HG03354 (cell line): ENCODE measurements at regions not wholly inside any gene's neighbourhood (a gene's known extent, or its start where the extent isn't known, plus 50 kb on each side); places are given as distances from the start of the nearest gene placed in this dataset.
"Not testable (repeated sequence)": the region's sequence is repeated elsewhere in the genome, so short reads cannot be mapped to it uniquely, and the experiment has no call there.

Experiments
- ATAC-seq: cut with Tn5 transposase; IDR thresholded peaks from one replicate; pipeline ENCODE4 v1.9.1; 2021; ENCODE audit warnings: mild to moderate bottlenecking; ENCODE audit not compliant: unreplicated experiment, poor library complexity, severe bottlenecking

- no peak for ATAC-seq
Observed at GRCh38 chr14:106393742-106394141, 867.4 kb downstream of the TMEM121 start.

DNA sequence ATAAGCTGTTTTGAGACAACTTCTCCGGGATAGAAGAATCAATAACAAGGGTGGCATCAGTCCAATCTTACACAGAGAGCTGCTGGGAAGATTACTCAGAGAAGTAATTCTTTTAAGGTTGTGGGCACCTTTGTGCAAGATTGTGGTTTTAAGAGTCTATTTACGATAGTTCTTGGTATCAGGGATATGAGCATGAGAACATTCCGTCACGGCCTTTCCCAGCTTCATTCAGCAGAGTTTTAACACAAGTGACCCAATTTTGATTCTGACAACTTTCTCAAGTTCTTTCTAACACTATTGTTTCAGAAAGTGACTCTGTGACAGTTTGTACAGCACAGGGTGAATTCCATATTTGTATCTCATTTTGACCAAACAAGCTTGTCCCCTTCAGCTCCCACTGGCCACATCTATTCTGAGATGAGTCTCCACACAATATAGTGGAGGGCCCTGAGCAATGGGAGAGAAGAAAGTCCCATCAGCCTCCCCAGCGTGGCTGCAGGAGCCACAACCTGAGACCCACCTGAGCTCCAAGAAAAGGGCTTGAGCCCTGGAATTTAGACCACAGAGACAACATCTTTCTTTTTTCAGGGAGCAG is 869.2 kb downstream of the TMEM121 start:
- ATAC-seq: no peak

- ATAC-seq: no peak
Observed at GRCh38 chr14:106396999-106397398, 870.6 kb downstream of the TMEM121 start.

DNA sequence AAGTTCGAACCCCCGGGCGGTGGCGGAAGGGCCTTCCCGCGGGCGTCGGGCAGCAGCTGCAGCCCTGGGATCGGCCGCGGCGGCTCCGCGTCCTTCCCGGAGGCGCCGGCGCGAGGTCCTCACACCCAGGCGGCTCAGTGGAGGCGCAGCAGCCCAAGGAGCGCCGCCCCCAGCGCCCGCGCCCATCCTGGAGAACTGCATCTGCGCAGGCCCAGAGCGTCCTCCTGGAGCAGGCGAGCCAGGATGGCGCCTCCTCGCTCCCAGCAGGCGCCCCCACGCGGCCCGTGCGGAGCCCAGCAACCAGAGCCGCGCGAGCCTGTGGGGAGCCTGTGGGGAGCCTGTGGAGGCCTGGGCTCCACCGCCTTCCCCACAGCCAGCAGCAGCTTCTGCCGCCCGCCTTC is 872.5 kb downstream of the TMEM121 start:
- not testable (repeated sequence) for ATAC-seq

- ATAC-seq: not testable (repeated sequence)
Observed at GRCh38 chr14:106401316-106401715, 874.9 kb downstream of the TMEM121 start.

- ATAC-seq: not testable (repeated sequence)
Observed at GRCh38 chr14:106410229-106410628, 883.8 kb downstream of the TMEM121 start.

DNA sequence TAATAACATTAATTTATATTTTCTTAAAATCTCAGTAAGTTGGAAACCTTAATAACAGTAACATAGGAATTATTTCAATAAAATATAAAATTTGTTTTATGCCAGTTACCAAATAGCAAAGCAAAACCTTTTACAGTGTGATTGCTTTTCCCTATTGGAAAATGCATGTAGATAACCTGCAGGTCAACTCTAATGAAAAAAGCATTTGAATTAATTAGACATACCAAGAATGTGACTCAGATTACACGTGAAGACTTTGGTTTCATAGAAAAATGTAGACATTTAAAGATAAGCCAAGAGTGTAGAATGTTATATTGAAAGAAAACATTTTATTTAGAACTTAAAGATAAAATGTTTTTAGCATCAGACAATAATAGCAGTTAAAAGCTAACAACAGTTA is 888.1 kb downstream of the TMEM121 start:
- ATAC-seq: no peak

DNA sequence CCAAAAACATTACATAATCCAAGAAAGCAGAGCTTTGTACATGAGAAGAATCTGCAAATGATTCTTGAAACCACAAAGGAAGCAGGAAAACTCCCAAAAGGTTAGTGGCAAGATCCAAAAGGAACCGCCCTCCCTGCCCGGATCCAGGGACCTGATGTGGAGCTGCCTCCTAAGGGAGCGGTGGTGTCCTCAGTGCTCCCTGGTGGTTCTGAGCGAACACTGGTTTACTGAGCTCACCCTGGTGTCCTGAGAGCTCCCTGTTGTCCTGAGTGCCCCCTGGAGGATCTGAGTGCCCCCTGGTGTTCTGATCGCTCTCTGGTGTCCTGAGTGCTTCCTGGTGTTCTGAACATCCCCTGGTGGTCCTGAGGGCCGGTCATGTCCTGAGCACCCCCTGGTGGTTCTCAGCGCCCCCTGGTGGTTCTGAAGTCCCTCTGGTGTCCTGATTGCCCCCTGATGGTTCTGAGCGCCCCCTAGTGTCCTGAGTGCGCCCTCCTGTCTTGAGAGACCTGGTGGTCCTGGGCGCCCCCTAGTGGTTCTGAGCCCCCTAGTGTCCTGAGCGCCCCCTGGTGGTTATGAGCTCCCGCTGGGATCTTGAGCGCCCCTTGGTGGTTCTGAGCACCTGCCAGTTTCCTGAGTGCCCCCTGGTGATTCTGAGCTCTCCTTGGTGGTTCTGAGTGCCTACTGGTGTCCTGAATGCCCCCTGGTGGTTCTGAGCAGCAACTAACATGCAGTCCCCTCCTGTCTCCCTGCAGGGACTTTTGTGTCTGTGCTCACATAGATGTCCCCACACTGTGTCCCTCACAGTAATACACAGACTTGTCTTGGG is 891.1 kb downstream of the TMEM121 start:
- ATAC-seq: peak; percentile 89

DNA sequence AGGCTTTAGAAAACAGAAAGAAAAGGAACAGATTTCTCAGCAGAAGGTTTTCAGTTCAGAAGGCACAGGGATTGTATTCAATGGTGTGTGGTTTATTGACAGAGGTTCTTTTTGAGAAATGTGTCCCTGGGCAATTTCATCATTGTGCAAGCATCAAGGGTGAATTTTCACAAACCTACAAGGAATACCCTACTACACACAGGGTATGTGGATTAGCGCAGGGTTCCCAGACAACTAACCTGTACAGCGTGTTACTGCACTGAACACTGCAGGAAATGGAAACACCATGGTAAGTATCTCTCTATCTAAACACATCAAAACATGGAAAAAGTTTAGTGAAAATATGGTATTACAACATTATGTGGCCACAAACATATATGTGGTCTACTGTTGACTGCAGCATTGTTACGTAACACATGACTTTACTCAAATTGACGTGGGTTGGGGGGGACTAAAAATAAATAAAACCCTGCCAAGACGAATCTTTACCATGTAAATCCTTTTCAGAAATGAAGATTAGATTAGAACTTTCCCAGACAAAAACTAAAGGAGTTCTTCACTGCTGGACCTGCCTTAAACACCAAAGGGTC is 893.1 kb downstream of the TMEM121 start:
- ATAC-seq: no peak

GRCh38 chr14:106421431-106422033 is 895.1 kb downstream of the TMEM121 start:
- peak; percentile 41 for ATAC-seq

DNA sequence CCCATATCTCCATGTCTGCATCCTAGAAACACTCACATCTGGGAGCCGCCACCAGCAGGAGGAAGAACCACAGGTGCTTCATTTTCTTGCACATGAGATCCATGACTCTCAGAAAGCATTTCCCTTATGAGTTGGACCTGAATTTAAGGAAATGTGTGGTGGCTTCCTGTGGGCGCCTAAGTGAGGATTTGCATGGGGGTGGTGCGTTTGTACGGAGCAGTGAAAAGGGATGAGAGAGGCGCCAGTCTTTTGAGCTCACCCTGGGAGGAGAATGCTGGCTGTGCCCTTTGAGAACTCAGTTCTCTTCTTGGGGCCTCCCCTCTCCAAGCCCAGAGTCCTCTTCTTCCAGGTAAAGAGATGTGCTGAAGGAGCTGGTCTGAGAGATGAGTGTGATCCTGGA is 895.7 kb downstream of the TMEM121 start:
- ATAC-seq: no peak

- ATAC-seq: not testable (repeated sequence)
Observed at GRCh38 chr14:106425150-106425549, 898.8 kb downstream of the TMEM121 start.

DNA sequence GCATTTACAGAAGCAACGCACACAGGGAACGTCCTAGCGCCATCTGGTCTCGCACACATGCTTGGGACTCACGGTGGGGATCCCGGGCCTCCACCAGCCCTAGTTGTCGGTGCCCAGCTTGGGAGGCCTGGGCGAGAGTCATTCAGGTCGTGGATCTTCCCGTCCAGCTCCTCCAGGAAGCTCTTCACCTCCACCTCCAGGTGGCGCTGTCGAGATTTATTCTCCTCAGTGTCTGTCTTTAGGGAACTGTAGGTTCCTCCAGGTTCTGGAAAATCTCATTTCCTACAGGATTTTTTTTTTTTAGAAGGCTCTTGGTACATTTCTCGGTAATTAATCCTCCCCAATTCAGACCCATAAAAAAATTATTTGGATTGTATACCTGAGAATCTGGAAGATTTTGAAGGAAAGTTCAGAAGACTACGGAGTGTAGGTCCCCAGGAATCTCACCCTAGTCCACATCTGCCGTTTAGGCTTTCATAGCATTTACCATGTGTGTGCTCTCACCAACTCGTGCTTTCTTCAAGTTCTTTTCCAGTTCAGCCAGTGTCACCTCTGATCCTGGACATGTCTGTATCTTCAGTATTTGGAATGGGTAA is 910.0 kb downstream of the TMEM121 start:
- ATAC-seq: no peak

- no peak for ATAC-seq
Observed at GRCh38 chr14:106442857-106443256, 916.5 kb downstream of the TMEM121 start.

GRCh38 chr14:106455026-106455425 is 928.6 kb downstream of the TMEM121 start:
- ATAC-seq: no peak

GRCh38 chr14:106459971-106460730 is 933.8 kb downstream of the TMEM121 start:
- no peak for ATAC-seq

DNA sequence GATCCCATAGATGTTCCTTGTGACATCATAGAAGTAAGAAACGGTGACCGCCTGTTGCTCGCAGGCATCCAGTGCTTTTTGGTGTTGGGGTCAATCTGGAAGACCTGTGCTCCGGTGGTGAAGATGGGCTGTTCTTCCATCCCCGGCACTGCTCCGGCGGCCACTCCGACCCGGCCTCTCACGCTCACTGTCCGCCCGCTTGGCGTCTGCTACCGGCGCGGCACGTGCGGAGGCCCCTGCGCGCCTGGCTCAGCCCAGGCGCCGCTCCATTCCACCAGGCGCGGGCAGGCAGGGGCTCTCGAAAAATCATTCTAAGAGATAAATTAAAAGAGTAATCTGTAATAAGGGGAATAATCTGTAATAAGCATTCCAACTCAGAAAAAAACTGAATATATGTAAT is 934.5 kb downstream of the TMEM121 start:
- no peak for ATAC-seq

DNA sequence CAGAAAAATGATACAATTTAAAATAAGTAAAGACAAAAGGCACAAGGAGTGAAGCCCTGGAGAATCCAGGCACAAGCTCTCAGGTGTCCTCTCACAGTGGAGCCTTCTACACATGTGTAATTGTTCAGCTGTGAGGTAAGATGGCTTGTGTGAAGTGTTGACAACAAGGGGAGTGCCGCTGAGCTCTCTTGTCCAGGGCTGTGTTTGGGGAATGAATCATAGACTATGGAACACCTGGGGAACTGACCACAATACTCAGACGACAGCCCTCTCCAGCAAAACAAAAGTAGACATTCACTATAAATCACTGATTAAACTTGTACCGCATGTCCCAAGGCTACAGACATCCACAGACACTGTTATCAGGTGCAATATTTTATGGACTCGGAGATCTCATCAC is 940.1 kb downstream of the TMEM121 start:
- ATAC-seq: not testable (repeated sequence)

GRCh38 chr14:106468869-106469268 is 942.5 kb downstream of the TMEM121 start:
- not testable (repeated sequence) for ATAC-seq
